ENCODE measurements at regions not wholly inside any gene's neighbourhood (a gene's known extent, or its start where the extent isn't known, plus 50 kb on each side); places are given as distances from the start of the nearest gene placed in this dataset.

- 95% methylated on average over 9 of the region's 9 CpGs for whole genome bisulfite sequencing, 2 donors
- no peak for DNase-seq
- peaks cover 6% of the 10 kb centered on the region for H3K4me1 ChIP-seq
- H3K27ac ChIP-seq = no peak overlapping the region
- no peaks in the 10 kb centered on the region for H3K9me3 ChIP-seq
- no peaks in the 10 kb centered on the region for H3K36me3 ChIP-seq (replicated peaks in 1 of 2; ENCODE audit: insufficient read depth in 1 of 2, low read depth in 2 of 2)
- H3K4me3 ChIP-seq = no peak overlapping the region
- no peaks in the 10 kb centered on the region for H3K27me3 ChIP-seq
- TF ChIP-seq POLR2A (IDR thresholded peaks at IDR 0.05) = no peak
- TF ChIP-seq, protein P1, sequence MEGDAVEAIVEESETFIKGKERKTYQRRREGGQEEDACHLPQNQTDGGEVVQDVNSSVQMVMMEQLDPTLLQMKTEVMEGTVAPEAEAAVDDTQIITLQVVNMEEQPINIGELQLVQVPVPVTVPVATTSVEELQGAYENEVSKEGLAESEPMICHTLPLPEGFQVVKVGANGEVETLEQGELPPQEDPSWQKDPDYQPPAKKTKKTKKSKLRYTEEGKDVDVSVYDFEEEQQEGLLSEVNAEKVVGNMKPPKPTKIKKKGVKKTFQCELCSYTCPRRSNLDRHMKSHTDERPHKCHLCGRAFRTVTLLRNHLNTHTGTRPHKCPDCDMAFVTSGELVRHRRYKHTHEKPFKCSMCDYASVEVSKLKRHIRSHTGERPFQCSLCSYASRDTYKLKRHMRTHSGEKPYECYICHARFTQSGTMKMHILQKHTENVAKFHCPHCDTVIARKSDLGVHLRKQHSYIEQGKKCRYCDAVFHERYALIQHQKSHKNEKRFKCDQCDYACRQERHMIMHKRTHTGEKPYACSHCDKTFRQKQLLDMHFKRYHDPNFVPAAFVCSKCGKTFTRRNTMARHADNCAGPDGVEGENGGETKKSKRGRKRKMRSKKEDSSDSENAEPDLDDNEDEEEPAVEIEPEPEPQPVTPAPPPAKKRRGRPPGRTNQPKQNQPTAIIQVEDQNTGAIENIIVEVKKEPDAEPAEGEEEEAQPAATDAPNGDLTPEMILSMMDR (IDR thresholded peaks at IDR 0.05) = no peak
- ATAC-seq = no peak
- intact Hi-C loops (cut with DNase I) = no loop called here
These were observed 904.3 kb downstream of the DIAPH3 start for GRCh38 chr13:59259165-59260000.

DNA sequence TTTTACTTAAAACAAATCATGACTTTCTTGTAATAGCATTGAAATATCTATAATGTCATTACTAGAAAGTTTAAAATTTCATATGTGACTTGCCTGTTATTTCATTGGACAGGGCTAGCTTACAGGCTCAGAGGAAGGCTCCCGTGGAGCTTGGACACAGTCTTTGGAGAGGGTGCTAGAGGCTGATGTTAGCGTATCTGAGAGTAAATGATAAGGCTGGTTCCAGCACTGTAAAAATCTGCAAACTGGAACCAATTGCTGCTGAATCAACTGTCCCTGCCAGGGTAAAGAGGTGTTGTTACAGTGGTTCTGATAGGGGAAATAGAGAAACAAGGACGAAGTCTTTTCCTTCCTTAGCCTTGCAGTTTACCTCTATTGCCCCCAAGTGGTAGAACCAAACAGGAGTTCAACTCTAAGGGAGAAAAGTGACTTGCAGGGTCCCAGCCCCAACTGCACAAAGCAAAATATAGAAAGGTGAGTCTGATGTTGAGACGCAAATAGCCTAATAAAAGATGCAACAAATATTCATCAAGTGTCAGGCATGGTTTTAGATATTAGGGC is 901.7 kb downstream of the DIAPH3 start:
- H3K36me3 ChIP-seq (replicated peaks in 1 of 2; ENCODE audit: insufficient read depth in 1 of 2, low read depth in 2 of 2) = no peaks in the 10 kb centered on the region
- ATAC-seq (peak; percentile 35), DNase-seq (no peak)
- H3K27me3 ChIP-seq = no peaks in the 10 kb centered on the region
- intact Hi-C loops (cut with DNase I) = no loop called here
- peaks cover 6% of the 10 kb centered on the region for H3K4me1 ChIP-seq
- no peaks in the 10 kb centered on the region for H3K9me3 ChIP-seq
- TF ChIP-seq POLR2A (IDR thresholded peaks at IDR 0.05) = no peak
- TF ChIP-seq, protein P1 (IDR thresholded peaks at IDR 0.05) = peak in 3 of 7 experiments; percentile 9 to 32 (median 27)
- H3K27ac ChIP-seq = no peak overlapping the region
- 76 to 84% methylated on average over 4 of the region's 4 CpGs for WGBS, 2 donors
- no peak overlapping the region for H3K4me3 ChIP-seq

DNA sequence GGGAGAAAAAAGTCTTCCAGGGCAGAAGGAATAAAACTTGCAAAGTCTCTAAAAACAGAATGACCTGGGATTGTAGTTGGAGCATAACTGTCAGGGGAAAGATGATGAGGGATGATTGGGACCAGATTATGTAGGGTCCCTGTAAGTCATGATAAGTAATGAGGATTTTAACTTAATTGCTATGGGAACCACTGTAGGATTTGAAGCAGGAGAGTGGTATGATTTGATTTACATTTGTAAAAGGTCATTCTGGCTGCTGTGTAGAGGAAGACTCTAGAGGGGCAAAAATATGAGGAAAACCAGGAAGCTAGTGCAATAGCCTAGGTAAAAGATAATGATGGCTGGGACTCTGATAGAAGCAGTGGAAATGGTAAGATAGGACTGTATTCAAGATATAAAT is 900.2 kb downstream of the DIAPH3 start:
- ATAC-seq (no peak), DNase-seq (no peak)
- Histone ChIP-seq H3K27me3 (no peaks in the 10 kb centered on the region), H3K4me1 (peaks cover 6% of the 10 kb centered on the region), H3K27ac (no peak overlapping the region), H3K4me3 (no peak overlapping the region), H3K9me3 (no peaks in the 10 kb centered on the region), H3K36me3 (replicated peaks in 1 of 2; ENCODE audit: insufficient read depth in 1 of 2, low read depth in 2 of 2) (no peaks in the 10 kb centered on the region)
- TF ChIP-seq, protein P1 (IDR thresholded peaks at IDR 0.05) = no peak
- TF ChIP-seq POLR2A (IDR thresholded peaks at IDR 0.05) = no peak
- intact Hi-C loops (cut with DNase I) = no loop called here

DNA sequence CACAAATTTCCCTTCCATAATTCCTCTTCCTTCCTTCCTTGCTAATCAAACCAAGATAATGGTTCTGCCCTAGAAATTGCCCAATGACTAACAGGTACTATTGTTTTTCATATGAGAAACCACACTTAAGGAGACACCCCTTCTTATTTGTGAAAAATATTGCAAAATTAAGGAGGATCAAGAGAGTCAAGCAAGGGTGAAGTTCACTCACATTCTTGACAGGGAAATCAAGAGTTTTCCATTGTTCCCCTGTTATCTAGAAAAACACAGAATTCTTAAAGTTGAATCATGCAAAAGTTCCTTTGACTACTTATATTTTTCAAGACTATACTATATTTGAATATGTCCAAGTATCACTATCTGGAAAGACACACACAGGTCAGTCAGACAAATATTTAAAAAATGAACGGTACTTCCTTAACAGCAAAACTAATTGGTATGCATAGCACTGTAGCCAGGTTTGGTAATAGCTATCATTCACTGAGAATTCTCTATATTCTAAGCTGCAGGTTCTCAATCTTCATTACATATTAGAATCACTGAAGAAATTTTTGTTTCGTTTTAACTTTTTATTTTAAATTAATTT is 897.2 kb downstream of the DIAPH3 start:
- 29 to 33% methylated on average over 2 of the region's 2 CpGs for WGBS, 2 donors
- intact Hi-C loops (cut with DNase I) = no loop called here
- Histone ChIP-seq H3K4me1 (peaks cover 6% of the 10 kb centered on the region), H3K9me3 (no peaks in the 10 kb centered on the region), H3K36me3 (replicated peaks in 1 of 2; ENCODE audit: insufficient read depth in 1 of 2, low read depth in 2 of 2) (no peaks in the 10 kb centered on the region), H3K27ac (no peak overlapping the region), H3K4me3 (no peak overlapping the region), H3K27me3 (no peaks in the 10 kb centered on the region)
- DNase-seq = no peak
- TF ChIP-seq, protein P1 (IDR thresholded peaks at IDR 0.05) = no peak
- TF ChIP-seq POLR2A (IDR thresholded peaks at IDR 0.05) = no peak
- no peak for ATAC-seq
